IMR-90 (cell line): ENCODE measurements at regions not wholly inside any gene's neighbourhood (a gene's known extent, or its start where the extent isn't known, plus 50 kb on each side); places are given as distances from the start of the nearest gene placed in this dataset.

Experiments used
- ATAC-seq: fragments of 200-7000 bp; cut with Tn5 transposase; 2 replicates; pipeline ENCODE4 v1.9.1; 2020; ENCODE audit warnings: low read depth, mild to moderate bottlenecking, moderate library complexity
- BruUV-seq: library from RNA; stranded (reverse); fragments of 400-500 nt; replicated peaks from 2 replicates; lab custom pipeline; 2021; lab: Mats Ljungman, UMichigan
- CTCF ChIA-PET: fragments of 300-600 bp; formaldehyde crosslinking; extraction: SDS; loops from one replicate; lab custom pipeline; 2021; ENCODE audit warnings: antibody characterized with exemption; lab: Yijun Ruan, JAX
- POLR2A ChIA-PET: fragments of 300-600 bp; sonication (Branson Sonifier 250); formaldehyde crosslinking; loops from one replicate; lab custom pipeline; 2022; ENCODE audit warnings: antibody characterized with exemption; ENCODE audit not compliant: unreplicated experiment; lab: Charles Lee
- DNase-seq: peaks from one replicate; pipeline ENCODE4 v3.0.0; 2013
- H2AFZ ChIP-seq: replicated peaks from 2 replicates; pipeline ENCODE3; 2013; ENCODE audit warnings: low read length, mild to moderate bottlenecking; ENCODE audit not compliant: poor library complexity
- H2AK5ac ChIP-seq: 2 replicates; pipeline ENCODE4 v1.6.1; 2013; ENCODE audit warnings: low read depth, low read length, inconsistent platforms
- H2AK9ac ChIP-seq: replicated peaks from 2 replicates; pipeline ENCODE3; 2013; ENCODE audit warnings: mild to moderate bottlenecking, low read depth, low read length, moderate library complexity; ENCODE audit not compliant: poor library complexity
- H2BK120ac ChIP-seq: 2 replicates; pipeline ENCODE4 v1.6.1; 2013; ENCODE audit warnings: low read depth, low read length, inconsistent platforms
- H2BK15ac ChIP-seq: 3 replicates; pipeline ENCODE4 v1.6.1; 2013; ENCODE audit warnings: low read depth, low read length, inconsistent platforms
- H2BK20ac ChIP-seq: 2 replicates; pipeline ENCODE4 v1.6.1; 2013; ENCODE audit warnings: low read depth, mild to moderate bottlenecking, inconsistent platforms, low read length, moderate library complexity
- H2BK5ac ChIP-seq: 2 replicates; pipeline ENCODE4 v1.6.1; 2013; ENCODE audit warnings: mild to moderate bottlenecking, low read depth, low read length, inconsistent platforms; ENCODE audit not compliant: poor library complexity, severe bottlenecking
- H3K14ac ChIP-seq: replicated peaks from 2 replicates; pipeline ENCODE4 v1.6.1; 2013; ENCODE audit warnings: low read depth, low read length, inconsistent platforms
- H3K18ac ChIP-seq: 2 replicates; pipeline ENCODE4 v1.6.1; 2013; ENCODE audit warnings: low read depth, low read length, control low read depth
- H3K23ac ChIP-seq: 2 replicates; pipeline ENCODE4 v1.6.1; 2013; ENCODE audit warnings: low read depth, low read length, inconsistent platforms
- H3K27ac ChIP-seq: 2 replicates; pipeline ENCODE4 v1.5.1; 2013; ENCODE audit warnings: mild to moderate bottlenecking, control low read depth, low read length; ENCODE audit not compliant: insufficient read depth
- H3K27me3 ChIP-seq: 2 replicates; pipeline ENCODE4 v1.6.1; 2013; ENCODE audit warnings: low read length; ENCODE audit not compliant: control insufficient read depth, insufficient read depth
- H3K36me3 ChIP-seq: 2 replicates; pipeline ENCODE4 v1.6.1; 2013; ENCODE audit warnings: low read length, mixed read lengths; ENCODE audit not compliant: control insufficient read depth, insufficient read depth
- H3K4ac ChIP-seq: 2 replicates; pipeline ENCODE4 v1.6.1; 2013; ENCODE audit warnings: low read depth, low read length, inconsistent platforms
- H3K4me1 ChIP-seq: 2 replicates; pipeline ENCODE4 v1.6.1; 2013; ENCODE audit warnings: low read length, mixed read lengths; ENCODE audit not compliant: control insufficient read depth, insufficient read depth
- H3K4me2 ChIP-seq: 2 replicates; pipeline ENCODE4 v1.6.1; 2013; ENCODE audit warnings: low read depth, mild to moderate bottlenecking, control low read depth, low read length, moderate library complexity
- H3K4me3 ChIP-seq: 2 replicates; pipeline ENCODE4 v1.5.1; 2013; ENCODE audit warnings: low read depth, mild to moderate bottlenecking, control low read depth, low read length, moderate library complexity; ENCODE audit not compliant: insufficient read depth
- H3K56ac ChIP-seq: 2 replicates; pipeline ENCODE4 v1.6.1; 2013; ENCODE audit warnings: low read length, inconsistent platforms; ENCODE audit not compliant: insufficient read depth; ENCODE audit errors: extremely low read depth
- H3K79me1 ChIP-seq, 2 experiments: 2 replicates each; pipeline ENCODE4 v1.6.1; 2013; ENCODE audit warnings: low read length in 2 of 2, inconsistent platforms in 1 of 2, low read depth in 1 of 2
- H3K9ac ChIP-seq: 2 replicates; pipeline ENCODE4 v1.6.1; 2013; ENCODE audit warnings: low read depth, low read length, control low read depth
- H3K9me1 ChIP-seq: 2 replicates; pipeline ENCODE4 v1.6.1; 2013; ENCODE audit warnings: low read length, inconsistent platforms; ENCODE audit not compliant: insufficient read depth
- H3K9me3 ChIP-seq: 2 replicates; pipeline ENCODE4 v1.6.1; 2013; ENCODE audit warnings: low read length; ENCODE audit not compliant: control insufficient read depth, insufficient read depth
- H4K20me1 ChIP-seq: 2 replicates; pipeline ENCODE4 v1.6.1; 2013; ENCODE audit warnings: low read length, inconsistent platforms; ENCODE audit not compliant: insufficient read depth
- H4K5ac ChIP-seq: 2 replicates; pipeline ENCODE4 v1.6.1; 2013; ENCODE audit warnings: mild to moderate bottlenecking, low read depth, low read length, control low read depth
- H4K8ac ChIP-seq, 2 experiments: 2 replicates each; pipeline ENCODE4 v1.6.1; 2013; ENCODE audit warnings: low read depth in 2 of 2, low read length in 2 of 2, control low read depth in 1 of 2, inconsistent platforms in 1 of 2
- H4K91ac ChIP-seq: 2 replicates; pipeline ENCODE4 v1.6.1; 2013; ENCODE audit warnings: low read depth, low read length, inconsistent platforms; ENCODE audit not compliant: insufficient read depth
- BHLHE40 ChIP-seq: fragments of 150-350 bp; IDR thresholded peaks from 2 replicates; pipeline ENCODE4 v1.6.1; 2016; ENCODE audit warnings: mild to moderate bottlenecking, low read depth, low read length
- CTCF ChIP-seq: conservative IDR thresholded peaks from 2 replicates; pipeline ENCODE4 v1.5.1; 2012; ENCODE audit warnings: mild to moderate bottlenecking, low read depth, low read length, improper control_type of control experiment
- RCOR1 ChIP-seq: IDR thresholded peaks from 2 replicates; pipeline ENCODE4 v1.6.1; 2012; ENCODE audit warnings: mild to moderate bottlenecking, low read length, improper control_type of control experiment; ENCODE audit not compliant: insufficient replicate concordance
- RFX5 ChIP-seq: IDR thresholded peaks from 2 replicates; pipeline ENCODE4 v1.8.0; 2012; ENCODE audit warnings: low read depth, mild to moderate bottlenecking, low read length, moderate library complexity
- USF2 ChIP-seq: fragments of 150-350 bp; IDR thresholded peaks from 2 replicates; pipeline ENCODE4 v1.6.1; 2017; ENCODE audit warnings: mild to moderate bottlenecking, antibody characterized with exemption, low read length, low read depth
- WGBS, 2 experiments: methylation state at CpG; one replicate each; pipeline versions ENCODE4 v1.1.5 to v1.1.7; 2013; ENCODE audit warnings: missing lambda C conversion rate in 2 of 2; ENCODE audit not compliant: insufficient read length in 1 of 2; ENCODE audit errors: extremely low coverage in 2 of 2; 5-methylcytosine and 5-hydroxymethylcytosine counted together
- dilution Hi-C: fragments of 300-500 bp; cut with HindIII; formaldehyde crosslinking; loops from one replicate; pipeline ENCODE4 v1.14.3; 2018; ENCODE audit warnings: low sequenced_read_pairs; ENCODE audit not compliant: unreplicated experiment
- in situ Hi-C: fragments of 300-500 bp; cut with MboI; formaldehyde crosslinking; loops from 3 replicates; pipeline ENCODE4 v1.14.3; 2019; ENCODE audit warnings: low sequenced_read_pairs, inconsistent platforms, mixed read lengths
- intact Hi-C: fragments of 100-400 bp; cut with micrococcal nuclease; formaldehyde crosslinking; loops from 2 replicates; pipeline ENCODE4 v1.10.0; 2022
- TF ChIP-seq, protein P1 (sequence below): fragments of 150-350 bp; IDR thresholded peaks from 2 replicates; pipeline ENCODE4 v1.6.1; 2016; ENCODE audit warnings: low read depth, mild to moderate bottlenecking, low read length, moderate library complexity, borderline replicate concordance

GRCh38 chr12:114275086-114275485 lies 130.9 kb downstream of the TBX5 start:
- ATAC-seq, result no peak
- ChIA-PET CTCF (interaction anchor here (0.6 kb wide), 1 partner anchor 148 kb away, joined by 4 read pairs; no protein-coding TSS in a partner anchor), POLR2A (no interaction called here)
- Histone ChIP-seq H3K4me2 (no peak overlapping the region), H4K8ac (no peak overlapping the region), H2BK120ac (no peak overlapping the region), H2BK15ac (no peak overlapping the region), H3K14ac (no peak overlapping the region), H3K56ac (no peak overlapping the region), H3K18ac (no peak overlapping the region), H2AFZ (no peak overlapping the region), H3K9me3 (no peaks in the 10 kb centered on the region), H2BK5ac (no peak overlapping the region), H3K4ac (no peak overlapping the region), H3K36me3 (no peaks in the 10 kb centered on the region), H4K20me1 (no peaks in the 10 kb centered on the region), H2BK20ac (no peak overlapping the region), H3K9ac (no peak overlapping the region), H3K23ac (no peak overlapping the region), H4K5ac (no peak overlapping the region), H4K91ac (no peak overlapping the region), H3K4me3 (no peak overlapping the region), H3K79me1 (no peaks in the 10 kb centered on the region), H3K4me1 (no peaks in the 10 kb centered on the region), H3K27me3 (peaks cover 15% of the 10 kb centered on the region), H2AK9ac (no peak overlapping the region), H2AK5ac (no peak overlapping the region), H3K9me1 (no peaks in the 10 kb centered on the region), H3K27ac (no peak overlapping the region)
- TF ChIP-seq BHLHE40, result no peak
- TF ChIP-seq, protein P1, sequence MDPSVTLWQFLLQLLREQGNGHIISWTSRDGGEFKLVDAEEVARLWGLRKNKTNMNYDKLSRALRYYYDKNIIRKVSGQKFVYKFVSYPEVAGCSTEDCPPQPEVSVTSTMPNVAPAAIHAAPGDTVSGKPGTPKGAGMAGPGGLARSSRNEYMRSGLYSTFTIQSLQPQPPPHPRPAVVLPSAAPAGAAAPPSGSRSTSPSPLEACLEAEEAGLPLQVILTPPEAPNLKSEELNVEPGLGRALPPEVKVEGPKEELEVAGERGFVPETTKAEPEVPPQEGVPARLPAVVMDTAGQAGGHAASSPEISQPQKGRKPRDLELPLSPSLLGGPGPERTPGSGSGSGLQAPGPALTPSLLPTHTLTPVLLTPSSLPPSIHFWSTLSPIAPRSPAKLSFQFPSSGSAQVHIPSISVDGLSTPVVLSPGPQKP, result no peak
- TF ChIP-seq CTCF, result no peak
- TF ChIP-seq RCOR1, result no peak
- TF ChIP-seq RFX5, result no peak
- no peak for TF ChIP-seq USF2
- in situ Hi-C loops, result no loop called here
- dilution Hi-C loops, result no loop called here
- intact Hi-C loops, result no loop called here
- 80% methylated on average over 1 of the region's 4 CpGs; no CpG with 5 or more reads in 1 of the 2 experiments for WGBS, 2 experiments
- no TSS peak for BruUV-seq
- DNase-seq, result no peak
